ENCODE measurements at regions not wholly inside any gene's neighbourhood (a gene's known extent, or its start where the extent isn't known, plus 50 kb on each side); places are given as distances from the start of the nearest gene placed in this dataset.

DNA sequence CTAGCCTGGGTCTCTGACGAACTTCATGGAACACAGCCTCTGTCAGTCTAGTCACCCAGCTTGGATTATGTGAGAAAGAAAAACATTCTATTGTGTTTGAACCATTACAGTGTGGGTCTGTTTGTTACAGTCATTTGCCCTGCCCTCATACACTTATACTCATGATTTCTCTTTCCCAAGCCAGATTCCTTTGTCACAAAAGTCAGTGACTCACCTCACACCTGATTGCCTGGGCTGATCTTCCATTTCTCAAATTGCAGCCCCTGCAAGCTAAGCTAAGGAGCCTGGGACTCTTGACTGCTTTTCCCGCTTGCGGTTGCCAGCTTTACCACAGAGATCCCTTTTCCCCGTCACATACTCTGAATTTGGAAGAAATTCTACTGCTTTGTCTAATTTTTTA lies 395.9 kb downstream of the SAMD5 start:
- no peaks in the 10 kb centered on the region for H3K4me1 ChIP-seq (ENCODE audit: control insufficient read depth in 2 of 2, insufficient read depth in 2 of 2, low read length in 2 of 2)
- POLR2A ChIA-PET: no interaction called here
- ATAC-seq (no peak), DNase-seq (no peak)
- no peak overlapping the region for H3K4me3 ChIP-seq (ENCODE audit: low read length)
- Mint-ChIP-seq H3K36me3 (no peaks in the 10 kb centered on the region), H3K4me1 (no peaks in the 10 kb centered on the region), H3K9me3 (peaks cover 0 to 6% (median 0%) of the 10 kb centered on the region in 11 donors), H3K27ac (no peak overlapping the region), H3K4me3 (no peak overlapping the region), H3K27me3 (no peaks in the 10 kb centered on the region)
- H3K36me3 ChIP-seq (ENCODE audit: control insufficient read depth in 2 of 3, insufficient read depth in 3 of 3, low read length in 3 of 3): no peaks in the 10 kb centered on the region
- H3K9me3 ChIP-seq (ENCODE audit: control insufficient read depth in 2 of 3, low read length in 3 of 3): no peaks in the 10 kb centered on the region
- CTCF ChIA-PET: no interaction called here
- no peak overlapping the region for H3K27ac ChIP-seq (ENCODE audit: low read depth, low read length)
- intact Hi-C loops (cut with micrococcal nuclease): no loop called here
- no peaks in the 10 kb centered on the region for H3K27me3 ChIP-seq (ENCODE audit: control insufficient read depth in 2 of 2, insufficient read depth in 2 of 2, low read length in 2 of 2)

DNA sequence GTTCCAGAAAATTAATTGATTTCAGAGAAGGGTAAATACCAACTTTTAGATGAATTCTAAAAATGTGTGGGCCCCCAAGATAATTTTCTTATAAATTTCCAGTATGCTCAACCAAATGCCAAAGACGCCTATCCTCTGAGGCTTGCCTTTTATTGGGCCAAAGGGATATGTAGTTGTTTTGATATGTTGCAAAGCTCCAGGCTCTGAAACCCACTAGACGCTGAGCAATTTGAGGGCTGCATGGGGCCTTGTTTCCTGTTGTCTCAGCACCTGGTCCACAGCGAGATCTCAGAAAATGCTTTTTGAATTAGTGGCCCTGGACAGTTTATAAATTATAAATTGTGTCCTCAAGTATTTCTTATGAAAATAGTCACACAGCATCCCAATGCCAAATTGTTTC lies 397.2 kb downstream of the SAMD5 start:
- no peak overlapping the region for H3K4me3 Mint-ChIP-seq
- H3K27ac ChIP-seq (ENCODE audit: low read depth, low read length): no peak overlapping the region
- no peak overlapping the region for H3K4me3 ChIP-seq (ENCODE audit: low read length)
- no peaks in the 10 kb centered on the region for H3K4me1 Mint-ChIP-seq
- H3K27ac Mint-ChIP-seq: no peak overlapping the region
- H3K9me3 Mint-ChIP-seq: peaks cover 0 to 6% (median 0%) of the 10 kb centered on the region in 11 donors
- H3K27me3 ChIP-seq (ENCODE audit: control insufficient read depth in 2 of 2, insufficient read depth in 2 of 2, low read length in 2 of 2): no peaks in the 10 kb centered on the region
- no peaks in the 10 kb centered on the region for H3K4me1 ChIP-seq (ENCODE audit: control insufficient read depth in 2 of 2, insufficient read depth in 2 of 2, low read length in 2 of 2)
- H3K36me3 Mint-ChIP-seq: no peaks in the 10 kb centered on the region
- H3K27me3 Mint-ChIP-seq: no peaks in the 10 kb centered on the region
- ChIA-PET POLR2A (no interaction called here), CTCF (no interaction called here)
- no peaks in the 10 kb centered on the region for H3K9me3 ChIP-seq (ENCODE audit: control insufficient read depth in 2 of 3, low read length in 3 of 3)
- DNase-seq: no peak
- ATAC-seq: no peak
- no peaks in the 10 kb centered on the region for H3K36me3 ChIP-seq (ENCODE audit: control insufficient read depth in 2 of 3, insufficient read depth in 3 of 3, low read length in 3 of 3)
- intact Hi-C loops (cut with micrococcal nuclease): no loop called here

GRCh38 chr6:147906361-147906760 lies 397.9 kb downstream of the SAMD5 start:
- ATAC-seq (no peak), DNase-seq (no peak)
- Histone ChIP-seq H3K9me3 (ENCODE audit: control insufficient read depth in 2 of 3, low read length in 3 of 3) (no peaks in the 10 kb centered on the region), H3K36me3 (ENCODE audit: control insufficient read depth in 2 of 3, insufficient read depth in 3 of 3, low read length in 3 of 3) (no peaks in the 10 kb centered on the region), H3K27me3 (ENCODE audit: control insufficient read depth in 2 of 2, insufficient read depth in 2 of 2, low read length in 2 of 2) (no peaks in the 10 kb centered on the region), H3K27ac (ENCODE audit: low read depth, low read length) (no peak overlapping the region), H3K4me1 (ENCODE audit: control insufficient read depth in 2 of 2, insufficient read depth in 2 of 2, low read length in 2 of 2) (no peaks in the 10 kb centered on the region), H3K4me3 (ENCODE audit: low read length) (no peak overlapping the region)
- CTCF ChIA-PET: no interaction called here
- H3K4me3 Mint-ChIP-seq: no peak overlapping the region
- H3K36me3 Mint-ChIP-seq: no peaks in the 10 kb centered on the region
- H3K9me3 Mint-ChIP-seq: peaks cover 0 to 6% (median 0%) of the 10 kb centered on the region in 11 donors
- H3K27me3 Mint-ChIP-seq: no peaks in the 10 kb centered on the region
- H3K4me1 Mint-ChIP-seq: no peaks in the 10 kb centered on the region
- POLR2A ChIA-PET: no interaction called here
- H3K27ac Mint-ChIP-seq: no peak overlapping the region
- intact Hi-C loops (cut with micrococcal nuclease): no loop called here

DNA sequence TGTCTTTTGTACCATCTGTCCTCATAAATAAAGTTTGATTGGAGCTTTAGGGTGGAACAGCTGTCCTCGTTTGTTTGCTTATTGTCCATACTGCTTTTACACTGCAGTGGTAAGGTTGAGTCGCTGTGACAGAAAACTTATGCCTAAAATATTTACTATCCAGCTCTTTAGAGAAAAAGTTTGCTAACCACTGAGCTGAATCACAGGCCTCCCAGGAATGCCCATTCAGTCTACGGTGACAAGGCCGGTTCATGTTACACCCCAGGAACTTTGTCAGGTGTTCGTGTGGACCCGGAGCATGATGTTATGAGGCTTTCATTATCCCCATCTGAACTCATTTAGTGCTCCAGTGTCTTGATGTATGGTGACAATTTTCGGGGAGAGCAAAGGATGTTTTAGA lies 401.1 kb downstream of the SAMD5 start:
- no peaks in the 10 kb centered on the region for H3K4me1 ChIP-seq (ENCODE audit: control insufficient read depth in 2 of 2, insufficient read depth in 2 of 2, low read length in 2 of 2)
- H3K36me3 ChIP-seq (ENCODE audit: control insufficient read depth in 2 of 3, insufficient read depth in 3 of 3, low read length in 3 of 3): no peaks in the 10 kb centered on the region
- Mint-ChIP-seq H3K4me3 (no peak overlapping the region), H3K4me1 (no peaks in the 10 kb centered on the region), H3K27me3 (no peaks in the 10 kb centered on the region), H3K9me3 (peaks cover 0 to 3% (median 0%) of the 10 kb centered on the region in 11 donors), H3K27ac (no peak overlapping the region), H3K36me3 (no peaks in the 10 kb centered on the region)
- POLR2A ChIA-PET: no interaction called here
- no peaks in the 10 kb centered on the region for H3K9me3 ChIP-seq (ENCODE audit: control insufficient read depth in 2 of 3, low read length in 3 of 3)
- H3K27me3 ChIP-seq (ENCODE audit: control insufficient read depth in 2 of 2, insufficient read depth in 2 of 2, low read length in 2 of 2): no peaks in the 10 kb centered on the region
- CTCF ChIA-PET: interaction anchor here (0.7 kb wide), 1 partner anchor 21 kb away, joined by 3 read pairs; no protein-coding TSS in a partner anchor
- intact Hi-C loops (cut with micrococcal nuclease): no loop called here
- DNase-seq (no peak), ATAC-seq (no peak)
- no peak overlapping the region for H3K27ac ChIP-seq (ENCODE audit: low read depth, low read length)
- H3K4me3 ChIP-seq (ENCODE audit: low read length): no peak overlapping the region

DNA sequence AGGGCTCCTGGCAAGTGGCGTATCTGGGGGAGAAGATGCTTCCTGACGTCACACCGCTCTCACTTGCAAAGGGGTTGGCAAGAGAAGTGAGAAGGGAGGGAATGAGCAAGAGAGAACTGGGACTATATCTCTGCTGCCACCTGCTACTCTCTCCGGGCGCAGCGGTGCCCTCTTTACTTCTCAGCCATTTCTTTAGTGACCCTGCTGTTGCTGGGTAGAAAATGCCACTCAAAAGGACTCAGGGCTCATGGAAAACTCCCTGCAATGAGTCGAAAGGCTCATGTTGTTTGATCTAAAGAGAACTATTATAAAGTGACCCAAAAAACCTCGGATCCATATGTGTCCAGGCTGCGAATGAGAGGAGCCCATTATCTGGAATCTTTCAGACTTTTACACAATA lies 401.8 kb downstream of the SAMD5 start:
- Mint-ChIP-seq H3K36me3 (no peaks in the 10 kb centered on the region), H3K4me1 (no peaks in the 10 kb centered on the region), H3K27me3 (no peaks in the 10 kb centered on the region), H3K4me3 (no peak overlapping the region), H3K27ac (no peak overlapping the region), H3K9me3 (peaks cover 0 to 6% (median 0%) of the 10 kb centered on the region in 11 donors)
- no peak for ATAC-seq
- Histone ChIP-seq H3K4me1 (ENCODE audit: control insufficient read depth in 2 of 2, insufficient read depth in 2 of 2, low read length in 2 of 2) (no peaks in the 10 kb centered on the region), H3K9me3 (ENCODE audit: control insufficient read depth in 2 of 3, low read length in 3 of 3) (no peaks in the 10 kb centered on the region), H3K36me3 (ENCODE audit: control insufficient read depth in 2 of 3, insufficient read depth in 3 of 3, low read length in 3 of 3) (no peaks in the 10 kb centered on the region), H3K27ac (ENCODE audit: low read depth, low read length) (no peak overlapping the region), H3K4me3 (ENCODE audit: low read length) (no peak overlapping the region), H3K27me3 (ENCODE audit: control insufficient read depth in 2 of 2, insufficient read depth in 2 of 2, low read length in 2 of 2) (no peaks in the 10 kb centered on the region)
- ChIA-PET POLR2A (no interaction called here), CTCF (no interaction called here)
- no peak for DNase-seq
- intact Hi-C loops (cut with micrococcal nuclease): no loop called here

- no peak for ATAC-seq
- intact Hi-C loops (cut with micrococcal nuclease): no loop called here
- H3K9me3 ChIP-seq (ENCODE audit: control insufficient read depth in 2 of 3, low read length in 3 of 3): no peaks in the 10 kb centered on the region
- ChIA-PET CTCF (no interaction called here), POLR2A (no interaction called here)
- no peak for DNase-seq
- no peak overlapping the region for H3K4me3 ChIP-seq (ENCODE audit: low read length)
- H3K27ac ChIP-seq (ENCODE audit: low read depth, low read length): no peak overlapping the region
- no peaks in the 10 kb centered on the region for H3K27me3 Mint-ChIP-seq
- H3K27ac Mint-ChIP-seq: no peak overlapping the region
- H3K9me3 Mint-ChIP-seq: peaks cover 0 to 6% (median 0%) of the 10 kb centered on the region in 11 donors
- no peaks in the 10 kb centered on the region for H3K36me3 Mint-ChIP-seq
- no peaks in the 10 kb centered on the region for H3K4me1 Mint-ChIP-seq
- no peaks in the 10 kb centered on the region for H3K27me3 ChIP-seq (ENCODE audit: control insufficient read depth in 2 of 2, insufficient read depth in 2 of 2, low read length in 2 of 2)
- H3K4me3 Mint-ChIP-seq: no peak overlapping the region
- no peaks in the 10 kb centered on the region for H3K4me1 ChIP-seq (ENCODE audit: control insufficient read depth in 2 of 2, insufficient read depth in 2 of 2, low read length in 2 of 2)
- H3K36me3 ChIP-seq (ENCODE audit: control insufficient read depth in 2 of 3, insufficient read depth in 3 of 3, low read length in 3 of 3): no peaks in the 10 kb centered on the region
Observed at GRCh38 chr6:147911057-147911456, 402.6 kb downstream of the SAMD5 start.

DNA sequence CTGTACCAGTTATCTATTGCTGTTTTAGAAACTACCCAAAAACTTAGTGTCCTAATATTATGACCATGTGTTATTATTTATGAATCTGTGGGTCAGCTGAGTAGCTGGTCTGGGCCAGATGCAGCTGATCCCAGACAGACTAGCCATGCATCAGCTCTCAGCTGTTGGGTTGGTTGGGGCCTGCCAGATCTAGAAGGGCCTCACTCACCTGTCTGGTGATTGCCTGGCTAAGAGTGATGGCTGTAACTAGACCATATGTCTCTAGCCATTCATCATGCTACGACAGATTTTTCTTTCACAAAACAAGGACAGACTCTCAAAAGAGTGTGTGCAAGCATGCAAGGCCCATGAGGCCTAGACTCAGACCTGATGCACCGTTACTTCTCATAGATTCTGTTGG lies 403.2 kb downstream of the SAMD5 start:
- no peaks in the 10 kb centered on the region for H3K27me3 Mint-ChIP-seq
- H3K36me3 Mint-ChIP-seq: no peaks in the 10 kb centered on the region
- peaks cover 0 to 6% (median 0%) of the 10 kb centered on the region in 11 donors for H3K9me3 Mint-ChIP-seq
- Histone ChIP-seq H3K4me1 (ENCODE audit: control insufficient read depth in 2 of 2, insufficient read depth in 2 of 2, low read length in 2 of 2) (no peaks in the 10 kb centered on the region), H3K36me3 (ENCODE audit: control insufficient read depth in 2 of 3, insufficient read depth in 3 of 3, low read length in 3 of 3) (no peaks in the 10 kb centered on the region), H3K27ac (ENCODE audit: low read depth, low read length) (no peak overlapping the region), H3K27me3 (ENCODE audit: control insufficient read depth in 2 of 2, insufficient read depth in 2 of 2, low read length in 2 of 2) (no peaks in the 10 kb centered on the region), H3K9me3 (ENCODE audit: control insufficient read depth in 2 of 3, low read length in 3 of 3) (no peaks in the 10 kb centered on the region), H3K4me3 (ENCODE audit: low read length) (no peak overlapping the region)
- no peak for DNase-seq
- H3K4me1 Mint-ChIP-seq: no peaks in the 10 kb centered on the region
- intact Hi-C loops (cut with micrococcal nuclease): no loop called here
- H3K27ac Mint-ChIP-seq: no peak overlapping the region
- POLR2A ChIA-PET: no interaction called here
- CTCF ChIA-PET: no interaction called here
- H3K4me3 Mint-ChIP-seq: no peak overlapping the region
- no peak for ATAC-seq

All from naive thymus-derived CD4-positive, alpha-beta T cell (primary cell).